Activated CD8-positive, alpha-beta T cell treated with anti-CD3 and anti-CD28 coated beads, Interleukin-2, amount 10 ng/mL, durations not matched to agents 7 days and 5 days (primary cell): ENCODE measurements at regions not wholly inside any gene's neighbourhood (a gene's known extent, or its start where the extent isn't known, plus 50 kb on each side); places are given as distances from the start of the nearest gene placed in this dataset.

Experiments used
- ATAC-seq: fragments of 150-1000 bp; cut with Tn5 transposase; one replicate; pipeline ENCODE4 v1.10.0; 2021; ENCODE audit warnings: moderate library complexity
- CTCF ChIA-PET: fragments of 350-600 bp; sonication (Branson Sonifier 250); formaldehyde crosslinking; loops from one replicate; lab custom pipeline; 2021; ENCODE audit warnings: antibody characterized with exemption; lab: Charles Lee
- POLR2A ChIA-PET: fragments of 350-600 bp; sonication (Branson Sonifier 250); formaldehyde crosslinking; loops from one replicate; lab custom pipeline; 2021; ENCODE audit warnings: antibody characterized with exemption; lab: Charles Lee
- DNase-seq: peaks from one replicate; pipeline ENCODE4 v3.0.0-alpha.2; 2020
- H3K27ac Mint-ChIP-seq: one replicate; pipeline ENCODE4 v1.8.0; 2021; ENCODE audit warnings: mild to moderate bottlenecking, mixed read lengths
- H3K27me3 Mint-ChIP-seq: one replicate; pipeline ENCODE4 v1.8.0; 2021; ENCODE audit warnings: low read depth, mixed read lengths
- H3K36me3 Mint-ChIP-seq: one replicate; pipeline ENCODE4 v1.8.0; 2021; ENCODE audit warnings: low read depth, mixed read lengths
- H3K4me1 Mint-ChIP-seq: one replicate; pipeline ENCODE4 v1.8.0; 2021; ENCODE audit warnings: low read depth, mixed read lengths
- H3K4me3 Mint-ChIP-seq: one replicate; pipeline ENCODE4 v1.8.0; 2021; ENCODE audit warnings: mild to moderate bottlenecking, mixed read lengths
- H3K9me3 Mint-ChIP-seq: one replicate; pipeline ENCODE4 v1.8.0; 2022; ENCODE audit warnings: mixed read lengths; ENCODE audit not compliant: insufficient read depth

DNA sequence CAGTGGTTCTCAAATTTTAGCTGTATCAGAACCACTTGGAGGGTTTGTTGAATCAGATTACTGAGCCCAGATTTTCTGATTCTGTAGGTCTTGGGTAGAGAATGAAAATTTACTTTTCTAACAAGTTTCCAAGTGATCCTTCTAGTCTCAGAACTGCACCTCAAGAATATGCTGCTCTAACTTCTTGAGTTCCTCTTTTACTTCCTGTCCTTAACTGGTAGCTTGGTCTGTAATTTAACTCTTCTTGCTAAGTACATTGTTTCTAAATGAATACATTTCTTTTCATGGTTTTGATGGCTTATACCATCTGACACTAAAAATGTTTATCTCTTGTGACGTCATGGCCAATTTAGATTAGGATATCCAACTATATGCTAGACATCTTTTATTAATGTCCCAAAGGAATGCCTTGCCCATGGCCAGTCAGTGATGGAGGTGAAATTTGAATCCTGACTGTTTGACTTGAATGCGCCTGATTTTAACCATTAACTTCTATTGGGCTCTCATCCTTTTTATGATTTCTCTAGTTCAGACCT is 262.6 kb upstream of the NAALADL2 start:
- Mint-ChIP-seq H3K4me1 (no peaks in the 10 kb centered on the region), H3K27ac (no peak overlapping the region), H3K27me3 (no peaks in the 10 kb centered on the region), H3K4me3 (no peak overlapping the region), H3K36me3 (no peaks in the 10 kb centered on the region), H3K9me3 (no peaks in the 10 kb centered on the region)
- ChIA-PET POLR2A (no interaction called here), CTCF (no interaction called here)
- ATAC-seq: no peak
- no peak for DNase-seq

DNA sequence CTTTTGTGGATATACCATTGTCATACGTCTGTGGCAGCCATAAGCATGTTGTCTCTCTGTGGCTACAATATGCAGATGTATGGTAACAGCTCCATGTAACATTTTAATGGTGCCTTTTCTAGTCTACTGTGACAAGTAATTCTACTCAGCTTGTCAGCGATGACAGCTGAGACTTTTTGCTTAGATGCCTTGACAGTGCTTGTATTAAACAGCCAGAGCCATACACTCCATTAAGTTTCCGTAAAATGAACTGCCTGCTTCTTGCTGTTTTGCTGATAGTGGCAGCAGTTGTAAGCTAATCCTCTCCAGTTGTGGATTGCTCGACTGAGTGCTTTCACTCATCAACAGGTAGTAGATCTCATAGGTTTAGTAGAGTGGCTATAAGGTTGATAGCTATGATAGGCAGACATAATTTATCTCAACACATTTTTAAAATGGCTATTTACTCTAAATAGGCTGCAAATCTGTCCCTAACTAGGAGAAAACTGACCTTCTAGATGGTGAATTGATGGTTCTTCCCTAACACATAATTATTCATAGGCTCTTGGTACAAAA is 260.2 kb upstream of the NAALADL2 start:
- no peak for ATAC-seq
- H3K27me3 Mint-ChIP-seq: no peaks in the 10 kb centered on the region
- CTCF ChIA-PET: no interaction called here
- no peak overlapping the region for H3K4me3 Mint-ChIP-seq
- H3K36me3 Mint-ChIP-seq: no peaks in the 10 kb centered on the region
- no peak overlapping the region for H3K27ac Mint-ChIP-seq
- no peak for DNase-seq
- no peaks in the 10 kb centered on the region for H3K9me3 Mint-ChIP-seq
- POLR2A ChIA-PET: no interaction called here
- no peaks in the 10 kb centered on the region for H3K4me1 Mint-ChIP-seq

DNA sequence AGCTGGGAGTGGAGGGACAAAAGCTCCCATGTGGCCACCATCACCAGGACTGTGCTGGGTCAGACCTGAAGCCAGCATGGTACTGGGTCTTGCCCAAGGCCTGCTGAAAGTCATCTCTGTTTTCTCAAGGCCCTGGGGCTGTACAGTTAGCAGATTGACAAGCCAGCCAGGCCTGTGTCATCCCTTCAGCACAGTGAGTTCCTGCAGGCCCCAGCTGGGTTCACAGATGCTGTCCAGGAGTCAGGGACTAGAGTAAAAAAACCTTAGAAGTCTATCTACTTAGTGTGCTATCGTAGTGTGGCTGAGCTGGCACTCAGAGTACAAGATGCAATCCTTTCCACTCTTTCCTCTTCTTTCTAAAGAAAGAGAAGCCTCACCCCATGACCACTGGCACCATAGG is 246.0 kb upstream of the NAALADL2 start:
- CTCF ChIA-PET: no interaction called here
- H3K4me3 Mint-ChIP-seq: no peak overlapping the region
- DNase-seq (no peak), ATAC-seq (no peak)
- H3K4me1 Mint-ChIP-seq: no peaks in the 10 kb centered on the region
- no peaks in the 10 kb centered on the region for H3K9me3 Mint-ChIP-seq
- no peaks in the 10 kb centered on the region for H3K27me3 Mint-ChIP-seq
- no peak overlapping the region for H3K27ac Mint-ChIP-seq
- POLR2A ChIA-PET: no interaction called here
- H3K36me3 Mint-ChIP-seq: no peaks in the 10 kb centered on the region

DNA sequence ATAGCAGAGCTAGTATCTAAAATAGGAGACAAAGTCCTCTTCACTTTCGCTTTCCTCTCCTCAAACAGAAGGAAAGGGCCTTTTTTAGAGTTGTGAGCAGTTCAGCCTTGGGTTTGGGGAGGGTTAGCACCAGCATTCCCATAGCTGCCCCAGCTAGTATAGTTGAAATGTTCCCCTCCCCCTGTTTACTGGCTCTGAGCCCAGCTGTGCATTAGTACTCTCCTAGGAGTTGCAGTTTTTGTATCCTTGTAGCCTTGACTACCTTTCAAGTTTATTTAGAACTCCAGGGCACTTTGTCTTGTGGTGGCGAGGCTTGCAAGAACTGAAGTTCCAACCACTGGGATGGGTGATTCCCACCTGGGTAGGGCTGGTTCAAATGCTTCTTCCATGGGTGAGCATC is 245.1 kb upstream of the NAALADL2 start:
- Mint-ChIP-seq H3K36me3 (no peaks in the 10 kb centered on the region), H3K27ac (no peak overlapping the region), H3K9me3 (no peaks in the 10 kb centered on the region), H3K4me3 (no peak overlapping the region), H3K4me1 (no peaks in the 10 kb centered on the region), H3K27me3 (no peaks in the 10 kb centered on the region)
- POLR2A ChIA-PET: no interaction called here
- ATAC-seq (no peak), DNase-seq (no peak)
- CTCF ChIA-PET: no interaction called here

DNA sequence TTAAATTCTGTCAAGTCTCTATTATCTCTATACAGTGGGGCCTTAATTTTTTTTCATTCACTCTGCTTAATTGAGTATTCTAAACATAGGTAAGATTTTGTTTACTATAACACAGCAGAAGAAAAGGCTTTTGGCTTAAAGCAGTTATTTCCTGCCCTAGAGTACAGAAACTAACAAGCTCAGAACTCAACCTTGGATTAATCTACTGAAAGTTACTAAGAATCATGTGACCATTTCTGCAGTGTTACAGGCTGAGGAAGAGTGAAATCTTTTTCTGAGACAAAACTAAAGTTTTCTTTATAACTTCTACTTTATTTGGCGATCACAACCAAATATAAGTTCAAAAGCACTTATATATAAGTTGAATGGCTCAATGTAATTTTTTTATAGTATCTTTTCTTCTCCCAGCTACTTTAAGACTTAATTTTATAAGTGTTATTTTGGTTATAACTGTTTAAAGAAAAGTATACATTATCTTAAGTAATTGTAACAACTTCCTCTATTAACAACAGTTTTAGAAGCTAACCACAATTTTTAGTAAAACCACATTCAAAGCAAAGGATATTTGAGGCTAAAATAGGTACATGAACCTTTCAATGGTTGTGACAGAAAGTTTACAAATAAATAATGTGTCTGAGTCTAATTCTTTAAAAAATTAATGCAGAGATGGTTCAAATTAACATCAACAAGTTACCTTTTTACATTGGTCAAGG is 240.6 kb upstream of the NAALADL2 start:
- CTCF ChIA-PET: no interaction called here
- no peak overlapping the region for H3K4me3 Mint-ChIP-seq
- POLR2A ChIA-PET: no interaction called here

DNA sequence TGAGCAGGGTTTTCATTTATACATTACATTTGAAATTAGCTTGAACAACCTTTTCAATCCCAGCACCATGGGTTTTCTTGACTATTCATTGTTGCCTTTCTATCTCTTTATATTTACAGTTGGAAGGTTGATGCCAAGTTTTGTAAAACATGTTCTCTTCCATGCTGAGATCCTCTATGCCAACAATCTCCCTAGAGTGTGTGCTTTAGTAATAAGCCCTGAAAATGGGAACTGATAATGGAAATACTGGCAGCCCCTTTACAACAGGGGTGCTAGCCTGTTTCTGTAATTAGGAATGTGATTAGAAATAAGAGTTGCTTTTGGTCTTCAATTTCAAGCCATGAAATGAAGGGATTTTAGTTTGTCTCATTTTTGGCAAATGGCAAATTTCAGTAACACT is 239.9 kb upstream of the NAALADL2 start:
- H3K4me1 Mint-ChIP-seq: no peaks in the 10 kb centered on the region
- DNase-seq (no peak), ATAC-seq (no peak)
- no peaks in the 10 kb centered on the region for H3K9me3 Mint-ChIP-seq
- no peaks in the 10 kb centered on the region for H3K36me3 Mint-ChIP-seq
- H3K27me3 Mint-ChIP-seq: no peaks in the 10 kb centered on the region
- no peak overlapping the region for H3K27ac Mint-ChIP-seq
- ChIA-PET POLR2A (no interaction called here), CTCF (no interaction called here)
- no peak overlapping the region for H3K4me3 Mint-ChIP-seq

More for the DNA sequence above, 240.6 kb upstream of the NAALADL2 start:
- Mint-ChIP-seq H3K27ac (no peak overlapping the region), H3K27me3 (no peaks in the 10 kb centered on the region), H3K4me1 (no peaks in the 10 kb centered on the region), H3K9me3 (no peaks in the 10 kb centered on the region), H3K36me3 (no peaks in the 10 kb centered on the region)
- DNase-seq: no peak
- ATAC-seq: no peak

DNA sequence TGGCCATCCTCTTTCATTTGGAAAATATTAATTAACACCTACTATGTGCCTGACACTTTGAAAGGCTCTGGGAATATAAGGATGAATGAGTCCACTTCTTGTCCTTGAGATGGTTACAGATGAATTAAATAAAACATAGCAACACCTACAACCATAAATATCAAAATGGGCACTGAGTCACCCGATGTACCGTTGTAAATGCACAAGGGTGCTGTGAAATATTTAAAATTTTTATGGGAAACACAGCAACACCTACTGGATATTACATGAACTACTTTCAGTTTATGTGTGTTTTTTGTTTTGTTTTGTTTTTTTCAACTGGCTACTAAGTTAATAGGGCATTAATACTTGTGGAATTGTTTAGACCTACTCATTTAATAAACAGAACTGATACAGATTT is 239.0 kb upstream of the NAALADL2 start:
- DNase-seq (no peak), ATAC-seq (no peak)
- no peaks in the 10 kb centered on the region for H3K9me3 Mint-ChIP-seq
- ChIA-PET POLR2A (no interaction called here), CTCF (no interaction called here)
- H3K4me3 Mint-ChIP-seq: no peak overlapping the region
- no peaks in the 10 kb centered on the region for H3K27me3 Mint-ChIP-seq
- no peak overlapping the region for H3K27ac Mint-ChIP-seq
- H3K36me3 Mint-ChIP-seq: no peaks in the 10 kb centered on the region
- no peaks in the 10 kb centered on the region for H3K4me1 Mint-ChIP-seq

DNA sequence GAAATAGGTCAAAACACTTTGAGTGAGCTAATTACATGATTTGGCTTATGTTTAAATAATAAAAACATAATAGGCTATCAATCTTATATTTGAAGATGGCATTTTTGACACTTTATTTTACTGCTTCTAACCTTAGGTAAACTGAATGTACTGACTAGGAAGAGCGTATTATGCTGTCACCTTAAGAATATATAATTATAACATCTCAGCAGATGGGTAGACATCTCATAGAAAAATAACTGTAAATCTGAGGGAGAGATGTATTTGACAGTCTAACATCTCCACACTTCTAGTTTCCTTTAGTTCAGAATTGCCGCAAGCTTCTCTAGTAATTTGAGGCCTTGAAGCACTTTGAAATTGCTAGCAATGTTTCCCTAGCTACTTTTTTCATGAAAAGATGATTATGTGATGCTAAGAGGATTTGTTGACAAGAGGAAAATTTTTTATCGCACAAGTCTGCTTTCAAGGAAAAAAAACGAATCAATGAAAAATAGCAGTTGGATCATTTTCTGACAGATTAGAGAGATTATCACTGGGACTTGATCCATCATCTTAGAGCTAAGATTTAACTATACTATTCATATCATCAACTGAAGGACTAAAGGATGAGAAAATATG is 238.2 kb upstream of the NAALADL2 start:
- no peaks in the 10 kb centered on the region for H3K27me3 Mint-ChIP-seq
- ATAC-seq (no peak), DNase-seq (no peak)
- H3K36me3 Mint-ChIP-seq: no peaks in the 10 kb centered on the region
- H3K4me3 Mint-ChIP-seq: no peak overlapping the region
- H3K27ac Mint-ChIP-seq: no peak overlapping the region
- H3K9me3 Mint-ChIP-seq: no peaks in the 10 kb centered on the region
- ChIA-PET POLR2A (no interaction called here), CTCF (no interaction called here)
- H3K4me1 Mint-ChIP-seq: no peaks in the 10 kb centered on the region

DNA sequence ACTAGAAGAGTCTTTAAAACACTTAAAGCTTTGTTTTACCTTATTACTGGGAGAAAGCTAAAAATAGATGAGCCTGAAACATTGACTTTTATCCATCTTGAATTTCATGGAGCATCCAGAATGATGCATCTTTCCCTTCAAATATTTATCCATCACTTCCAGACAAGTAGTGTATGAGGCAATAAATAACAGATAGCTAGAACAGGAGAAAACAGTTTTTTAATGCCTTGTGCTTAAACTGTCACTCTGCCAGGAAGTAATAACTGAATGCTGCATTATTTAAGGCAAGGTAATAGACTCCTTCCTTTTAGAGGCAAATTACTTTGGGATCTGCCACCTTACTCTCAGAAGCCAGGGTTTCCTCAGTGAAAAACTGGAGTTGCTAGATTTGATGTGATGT is 225.8 kb upstream of the NAALADL2 start:
- DNase-seq: no peak
- POLR2A ChIA-PET: no interaction called here
- no peak overlapping the region for H3K27ac Mint-ChIP-seq
- no peaks in the 10 kb centered on the region for H3K4me1 Mint-ChIP-seq
- ATAC-seq: no peak
- H3K27me3 Mint-ChIP-seq: no peaks in the 10 kb centered on the region
- no peak overlapping the region for H3K4me3 Mint-ChIP-seq
- no peaks in the 10 kb centered on the region for H3K36me3 Mint-ChIP-seq
- CTCF ChIA-PET: no interaction called here
- H3K9me3 Mint-ChIP-seq: no peaks in the 10 kb centered on the region

DNA sequence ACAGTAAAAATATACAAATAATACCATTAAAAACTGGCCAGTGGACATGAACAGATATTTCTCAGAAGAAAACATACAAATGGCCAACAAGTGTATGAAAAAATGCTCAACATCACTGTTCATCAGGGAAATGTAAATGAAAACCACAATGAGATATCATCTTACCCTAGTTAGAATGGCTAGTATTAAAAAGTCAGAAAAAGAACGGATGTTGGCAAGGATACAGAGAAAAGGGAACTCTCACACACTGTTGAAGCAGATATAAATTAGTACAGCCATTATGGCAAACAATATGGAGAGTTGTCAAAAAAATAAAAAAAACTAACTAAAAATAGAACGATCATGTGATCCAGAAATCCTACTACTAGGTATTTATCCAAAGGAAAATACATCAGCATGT is 222.7 kb upstream of the NAALADL2 start:
- ATAC-seq (no peak), DNase-seq (no peak)
- no peaks in the 10 kb centered on the region for H3K36me3 Mint-ChIP-seq
- H3K4me3 Mint-ChIP-seq: no peak overlapping the region
- ChIA-PET POLR2A (no interaction called here), CTCF (no interaction called here)
- H3K4me1 Mint-ChIP-seq: no peaks in the 10 kb centered on the region
- H3K9me3 Mint-ChIP-seq: no peaks in the 10 kb centered on the region
- no peaks in the 10 kb centered on the region for H3K27me3 Mint-ChIP-seq
- H3K27ac Mint-ChIP-seq: no peak overlapping the region

DNA sequence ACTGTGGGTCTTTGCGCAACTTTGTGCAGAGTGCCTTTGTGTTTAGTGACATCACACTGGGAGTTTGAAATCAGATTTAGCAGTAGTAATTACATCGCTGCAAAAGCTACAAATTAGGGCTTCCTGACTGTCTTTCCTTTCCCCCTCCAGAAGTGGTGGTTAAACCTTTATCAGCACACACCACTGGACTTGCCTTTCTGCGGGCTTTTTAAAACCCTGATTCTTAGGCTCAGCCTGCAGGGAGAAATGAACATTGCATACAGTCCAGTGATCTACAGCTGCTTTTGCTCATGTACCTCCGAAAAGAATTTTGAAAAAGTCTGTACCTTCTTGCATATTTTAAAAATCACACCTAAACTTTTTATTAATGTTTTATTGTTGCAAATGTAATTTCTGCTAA is 219.7 kb upstream of the NAALADL2 start:
- no peak overlapping the region for H3K27ac Mint-ChIP-seq
- H3K27me3 Mint-ChIP-seq: no peaks in the 10 kb centered on the region
- DNase-seq (no peak), ATAC-seq (no peak)
- H3K36me3 Mint-ChIP-seq: no peaks in the 10 kb centered on the region
- no peaks in the 10 kb centered on the region for H3K9me3 Mint-ChIP-seq
- no peak overlapping the region for H3K4me3 Mint-ChIP-seq
- H3K4me1 Mint-ChIP-seq: no peaks in the 10 kb centered on the region
- ChIA-PET POLR2A (no interaction called here), CTCF (no interaction called here)

DNA sequence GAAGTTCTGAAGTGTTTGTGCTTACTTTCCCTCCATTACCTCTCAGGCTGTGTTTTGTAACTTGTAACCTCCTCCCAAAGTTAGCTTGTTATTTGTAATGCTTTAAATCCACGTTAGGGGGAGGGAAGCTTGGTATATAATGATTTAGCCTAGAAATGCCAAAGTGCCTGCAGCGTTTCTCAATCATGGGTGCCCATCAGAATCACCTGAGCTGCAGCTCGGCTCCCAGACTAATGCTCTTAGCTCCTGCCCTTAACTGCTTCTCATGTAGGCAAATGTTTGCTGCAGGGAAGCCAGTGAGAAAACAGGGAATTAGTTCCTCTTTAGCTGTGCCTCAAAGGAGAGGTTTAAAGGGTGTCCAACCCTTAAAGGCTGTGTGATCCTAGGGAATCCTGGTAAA is 219.2 kb upstream of the NAALADL2 start:
- Mint-ChIP-seq H3K27me3 (no peaks in the 10 kb centered on the region), H3K9me3 (no peaks in the 10 kb centered on the region), H3K4me3 (no peak overlapping the region), H3K36me3 (no peaks in the 10 kb centered on the region), H3K4me1 (no peaks in the 10 kb centered on the region), H3K27ac (no peak overlapping the region)
- POLR2A ChIA-PET: no interaction called here
- CTCF ChIA-PET: no interaction called here
- no peak for DNase-seq
- no peak for ATAC-seq
